ENCODE measurements at regions not wholly inside any gene's neighbourhood (a gene's known extent, or its start where the extent isn't known, plus 50 kb on each side); places are given as distances from the start of the nearest gene placed in this dataset.

DNA sequence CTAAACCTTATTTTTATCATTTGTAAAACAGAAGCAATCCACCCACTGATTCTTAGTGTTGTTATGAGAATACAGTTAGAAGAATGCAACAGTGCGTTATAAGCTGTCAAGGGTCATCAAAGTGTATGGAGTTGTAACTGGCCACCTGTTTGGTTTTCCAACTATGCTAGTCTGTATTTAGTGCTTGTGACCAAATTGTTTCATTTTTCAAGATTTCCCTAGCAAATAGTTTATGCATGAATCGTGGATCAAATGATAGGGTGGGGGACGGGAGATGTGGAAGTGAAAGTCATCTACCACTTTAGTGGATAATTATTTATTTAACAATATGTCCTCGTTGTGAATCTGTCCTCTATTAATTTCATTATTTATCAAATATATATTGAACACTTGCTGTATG lies 175.4 kb upstream of the HDDC2 start:
- TF ChIP-seq, protein P1, sequence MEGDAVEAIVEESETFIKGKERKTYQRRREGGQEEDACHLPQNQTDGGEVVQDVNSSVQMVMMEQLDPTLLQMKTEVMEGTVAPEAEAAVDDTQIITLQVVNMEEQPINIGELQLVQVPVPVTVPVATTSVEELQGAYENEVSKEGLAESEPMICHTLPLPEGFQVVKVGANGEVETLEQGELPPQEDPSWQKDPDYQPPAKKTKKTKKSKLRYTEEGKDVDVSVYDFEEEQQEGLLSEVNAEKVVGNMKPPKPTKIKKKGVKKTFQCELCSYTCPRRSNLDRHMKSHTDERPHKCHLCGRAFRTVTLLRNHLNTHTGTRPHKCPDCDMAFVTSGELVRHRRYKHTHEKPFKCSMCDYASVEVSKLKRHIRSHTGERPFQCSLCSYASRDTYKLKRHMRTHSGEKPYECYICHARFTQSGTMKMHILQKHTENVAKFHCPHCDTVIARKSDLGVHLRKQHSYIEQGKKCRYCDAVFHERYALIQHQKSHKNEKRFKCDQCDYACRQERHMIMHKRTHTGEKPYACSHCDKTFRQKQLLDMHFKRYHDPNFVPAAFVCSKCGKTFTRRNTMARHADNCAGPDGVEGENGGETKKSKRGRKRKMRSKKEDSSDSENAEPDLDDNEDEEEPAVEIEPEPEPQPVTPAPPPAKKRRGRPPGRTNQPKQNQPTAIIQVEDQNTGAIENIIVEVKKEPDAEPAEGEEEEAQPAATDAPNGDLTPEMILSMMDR (conservative IDR thresholded peaks at IDR 0.05; ENCODE audit: low read length) = no peak
- no peak for TF ChIP-seq EZH2phosphoT487 (IDR thresholded peaks at IDR 0.05; ENCODE audit: borderline replicate concordance)

Data from Loucy (cell line).